Daoy (cell line): ENCODE measurements at regions not wholly inside any gene's neighbourhood (a gene's known extent, or its start where the extent isn't known, plus 50 kb on each side); places are given as distances from the start of the nearest gene placed in this dataset.

Experiments used
- DNase-seq: peaks from one replicate; pipeline ENCODE4 v3.0.0-alpha.2; 2015; ENCODE audit warnings: low read depth

DNA sequence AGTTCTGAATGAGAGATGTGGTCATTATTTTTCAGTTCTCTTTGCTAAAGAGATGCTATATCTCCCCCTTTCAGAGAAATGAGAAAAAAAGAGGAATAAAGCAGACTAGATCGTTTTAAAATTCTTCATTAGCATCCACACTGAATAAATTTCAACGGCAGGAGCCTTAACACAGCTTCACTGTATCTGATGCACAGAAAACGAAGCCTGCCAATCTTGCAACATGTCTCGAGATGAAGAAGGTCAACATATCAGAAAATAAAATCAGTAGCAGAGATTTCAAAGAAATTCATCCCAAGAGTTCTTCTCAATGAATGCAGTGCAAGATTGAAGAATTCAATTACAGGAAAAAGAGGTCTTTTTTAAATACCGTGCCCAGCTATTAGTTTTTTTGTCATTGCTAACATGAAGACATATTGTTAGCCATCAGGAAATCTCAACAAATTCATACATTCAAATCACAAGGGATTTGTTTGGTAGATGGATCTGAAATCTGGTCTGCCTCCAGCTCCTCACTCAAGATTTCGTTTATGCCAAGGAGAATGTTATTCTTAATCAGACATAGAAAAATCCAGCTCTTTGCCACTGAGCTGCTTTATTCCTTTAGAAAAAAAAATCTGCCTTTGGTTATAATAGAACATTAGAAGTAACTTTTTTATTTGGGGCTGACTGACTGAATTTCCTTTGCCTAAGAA lies 76.4 kb upstream of the DAB1 start:
- no peak for DNase-seq

DNA sequence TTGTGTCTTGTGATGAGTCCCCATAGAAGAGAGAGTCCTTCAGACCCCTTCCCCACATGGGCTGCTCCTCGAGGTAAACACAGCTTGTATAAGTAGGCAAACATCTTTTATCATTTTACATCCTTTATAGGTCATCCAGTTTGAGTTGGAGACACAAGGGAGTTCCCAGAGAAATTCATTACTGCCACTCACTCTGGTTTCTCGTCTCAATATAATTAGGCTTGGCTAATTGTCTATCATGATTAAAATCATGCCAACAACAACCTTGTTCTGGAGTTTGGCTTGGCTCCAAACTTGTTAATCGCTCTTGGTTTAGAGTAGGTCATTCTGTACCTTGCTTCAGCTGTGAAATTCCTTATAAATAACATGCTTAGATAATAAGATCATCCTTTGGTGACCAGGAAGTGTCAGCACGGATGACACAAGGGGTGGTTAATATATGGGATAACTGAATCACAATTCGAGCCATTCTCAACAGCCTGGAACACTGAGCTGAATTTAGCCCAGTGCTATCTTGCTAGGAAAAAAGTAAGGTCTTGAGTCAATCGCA lies 70.7 kb upstream of the DAB1 start:
- no peak for DNase-seq

DNA sequence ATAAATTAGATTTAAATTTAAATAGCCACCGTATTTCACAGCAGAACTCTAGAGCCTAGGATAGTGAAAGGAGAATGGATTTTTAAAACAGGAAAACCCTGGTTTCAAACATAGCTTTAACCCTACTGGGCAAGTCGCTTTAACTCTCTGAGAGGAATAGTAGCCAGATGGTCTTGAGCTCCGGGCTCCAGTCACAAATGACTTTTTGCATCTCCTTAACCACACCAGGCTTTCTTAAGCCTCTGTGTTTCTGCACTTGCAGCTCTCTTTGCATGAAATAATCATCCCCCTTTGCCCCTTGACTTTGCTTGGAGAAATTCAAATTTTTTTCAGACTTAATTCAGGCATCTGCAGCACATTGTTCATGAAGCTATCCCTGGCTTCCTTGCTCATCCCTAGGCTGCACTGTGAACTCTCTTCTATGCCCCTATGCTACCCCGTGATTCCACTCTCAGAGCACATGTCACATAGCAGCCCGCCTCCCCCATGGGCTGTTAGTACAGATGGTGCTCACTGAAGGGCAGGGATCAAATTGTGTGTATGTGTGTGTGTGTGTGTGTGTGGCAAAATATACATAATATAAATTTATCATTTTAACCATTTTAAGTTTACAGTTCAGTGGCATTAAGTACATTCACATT lies 68.8 kb upstream of the DAB1 start:
- no peak for DNase-seq

DNA sequence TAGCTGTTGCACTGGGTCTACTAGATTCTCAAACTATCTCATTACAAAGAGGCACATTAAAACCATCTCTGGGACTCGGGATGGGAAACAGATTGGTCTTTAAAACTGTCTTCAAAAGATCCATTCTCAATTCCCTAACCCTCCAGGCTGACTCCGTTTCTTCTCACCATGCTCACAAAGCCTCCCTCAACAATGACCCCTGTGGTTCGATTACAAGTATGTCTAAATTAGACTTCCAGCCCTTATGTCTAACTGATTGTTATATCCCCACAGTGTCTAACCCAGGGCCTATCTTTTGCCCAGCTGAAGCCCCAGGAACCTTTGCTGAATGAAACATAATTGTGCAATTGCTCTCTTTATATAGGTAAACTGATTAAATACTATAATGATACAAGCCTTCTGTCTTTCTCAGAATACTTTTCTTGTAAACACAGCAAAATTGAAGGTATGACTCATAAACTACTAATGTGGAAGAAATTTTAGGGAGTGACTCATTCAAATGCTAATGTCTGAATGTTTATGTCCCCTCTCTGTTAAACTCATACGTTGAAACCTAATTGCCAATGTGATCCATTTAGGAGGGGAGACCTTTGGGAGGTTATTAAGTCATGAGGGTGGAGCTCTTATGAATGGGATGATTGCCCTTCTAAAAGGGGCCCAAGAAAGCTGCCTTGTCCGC lies 65.6 kb upstream of the DAB1 start:
- DNase-seq: peak; percentile 42

DNA sequence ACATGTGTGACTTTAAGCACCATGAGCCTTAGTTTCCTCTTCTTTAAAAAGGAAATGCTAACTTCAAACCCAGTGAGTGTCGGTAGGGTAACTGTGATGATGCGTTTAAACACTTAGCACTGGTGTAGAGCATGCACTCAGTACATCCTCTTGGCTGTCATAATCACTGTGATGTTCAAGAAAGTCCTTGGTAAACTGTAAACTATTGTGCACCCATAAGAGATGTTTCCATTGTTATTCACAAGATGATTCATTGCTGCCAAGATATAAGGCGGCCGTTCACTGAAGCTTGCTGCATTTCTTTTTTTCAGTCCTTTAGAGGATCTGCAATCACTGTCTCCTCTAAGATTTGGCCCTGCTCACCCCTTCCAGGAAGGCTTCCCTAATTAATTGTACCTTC lies 61.8 kb upstream of the DAB1 start:
- DNase-seq: no peak

DNA sequence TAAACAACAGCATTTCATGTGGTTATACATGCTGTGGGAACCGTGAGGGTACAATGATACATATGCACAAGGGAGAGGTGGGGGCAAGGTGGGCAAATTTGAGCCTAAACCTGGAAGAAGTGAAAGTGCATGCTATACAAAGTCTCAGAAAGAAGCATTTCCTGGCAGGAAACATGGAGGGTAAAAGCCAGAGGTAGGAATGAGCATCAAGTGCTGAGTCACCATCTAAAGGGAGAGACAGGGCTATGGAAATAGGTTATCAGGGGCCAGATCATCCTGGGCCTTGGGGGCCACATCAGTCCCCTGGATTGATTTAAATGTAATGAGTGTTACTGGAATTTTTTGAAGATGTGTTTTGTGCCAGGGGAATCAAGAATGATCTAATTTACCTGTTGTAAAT lies 60.1 kb upstream of the DAB1 start:
- DNase-seq: no peak

DNA sequence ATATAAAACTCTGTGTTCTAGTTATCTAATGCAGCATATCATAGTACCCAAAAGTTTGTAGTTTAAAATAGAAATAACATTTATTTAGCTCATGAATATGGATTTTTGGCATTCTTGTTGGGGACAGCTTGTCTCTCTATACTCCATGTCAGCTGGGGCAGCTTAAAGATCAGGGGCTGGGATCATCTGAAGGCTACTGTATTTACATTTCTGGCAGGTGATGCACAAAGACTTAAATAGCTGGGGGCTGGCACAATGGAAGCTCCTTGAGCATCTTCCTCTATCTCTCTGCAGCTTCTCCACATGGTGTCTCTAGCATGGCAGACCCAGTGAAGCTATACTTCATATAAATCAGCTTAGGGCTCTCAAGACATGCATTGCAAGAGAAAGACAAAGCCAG lies 55.6 kb upstream of the DAB1 start:
- DNase-seq: no peak

DNA sequence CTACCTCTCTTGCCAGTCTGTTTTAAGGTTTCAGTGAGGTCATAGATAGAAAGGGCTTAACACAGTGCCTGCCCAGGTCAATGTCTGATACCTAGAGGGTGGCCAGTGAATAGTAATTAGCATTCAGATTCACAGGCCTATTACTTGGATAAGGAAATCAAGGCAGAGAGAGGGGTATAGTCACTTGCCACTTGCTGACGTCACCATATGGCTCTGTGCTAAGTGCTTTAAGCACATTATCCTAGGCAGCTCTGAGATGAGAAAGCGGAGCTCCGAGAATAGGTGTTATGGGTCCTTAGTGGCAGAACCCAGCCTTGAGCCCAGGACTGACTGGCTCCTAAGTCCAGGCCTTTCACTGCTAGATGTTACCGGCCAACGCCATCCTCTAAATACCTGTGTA lies 51.5 kb upstream of the DAB1 start:
- DNase-seq: no peak

DNA sequence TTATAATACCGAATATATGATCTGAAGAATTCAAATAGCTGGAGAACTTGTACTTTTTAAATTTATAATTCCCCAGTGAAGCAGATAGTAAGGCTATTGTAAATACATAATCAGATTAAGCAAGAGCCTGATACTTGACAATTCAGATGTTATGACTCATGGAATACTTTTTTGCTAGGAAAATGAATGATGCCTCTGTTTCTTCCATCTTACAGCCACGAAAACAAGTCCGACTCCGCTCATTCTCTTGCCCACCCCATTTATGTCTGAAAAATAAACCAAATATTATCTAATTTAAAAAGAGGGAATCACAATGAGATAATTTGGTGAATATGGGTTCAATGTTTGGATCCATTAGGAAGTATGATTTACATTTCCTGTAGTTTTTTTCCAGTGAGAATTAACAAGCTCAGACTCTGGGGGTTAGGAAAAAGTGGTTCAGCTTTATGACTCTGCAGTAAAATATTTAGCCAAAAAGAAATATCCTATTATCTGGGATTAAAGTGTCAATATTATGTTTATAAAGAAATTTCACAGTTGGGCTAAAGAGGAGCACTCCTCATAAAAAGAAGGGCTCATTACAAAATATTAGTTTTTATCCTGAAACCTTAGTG lies 50.4 kb upstream of the DAB1 start:
- DNase-seq: no peak
